ENCODE measurements at regions not wholly inside any gene's neighbourhood (a gene's known extent, or its start where the extent isn't known, plus 50 kb on each side); places are given as distances from the start of the nearest gene placed in this dataset.

GRCh38 chr14:40870252-40870651 lies 736.4 kb upstream of the LRFN5 start:
- Mint-ChIP-seq H3K27ac (no peak overlapping the region), H3K4me1 (no peaks in the 10 kb centered on the region), H3K9me3 (peaks cover 0 to 10% (median 2%) of the 10 kb centered on the region in 7 donors), H3K36me3 (no peaks in the 10 kb centered on the region), H3K4me3 (no peak overlapping the region), H3K27me3 (no peaks in the 10 kb centered on the region)
- DNase-seq (no peak), ATAC-seq (ENCODE audit: low read depth in 2 of 2) (no peak)

DNA sequence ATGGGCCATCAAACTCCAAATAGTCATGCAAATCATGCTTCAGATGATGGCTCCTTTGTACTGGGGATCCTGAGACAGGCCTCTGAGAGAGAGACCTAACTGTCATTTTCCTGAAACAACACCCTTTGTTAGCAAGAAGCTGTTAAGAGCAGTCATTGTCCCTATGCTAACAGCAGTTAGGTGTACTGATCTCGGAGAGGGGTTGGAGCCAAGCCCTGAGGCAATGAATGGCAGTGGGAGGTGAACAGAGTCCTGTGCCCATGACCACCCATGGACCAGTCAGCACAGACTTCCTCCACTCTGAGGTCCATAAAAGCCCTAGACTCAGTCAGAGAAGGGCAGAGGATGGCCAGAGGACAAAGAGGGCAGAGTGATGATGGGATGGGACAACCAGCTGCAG lies 747.6 kb upstream of the LRFN5 start:
- Mint-ChIP-seq H3K27ac (no peak overlapping the region), H3K4me1 (no peaks in the 10 kb centered on the region), H3K27me3 (no peaks in the 10 kb centered on the region), H3K9me3 (peaks cover 6 to 31% (median 14%) of the 10 kb centered on the region in 7 donors), H3K36me3 (peaks cover 0 to 6% of the 10 kb centered on the region in 2 donors), H3K4me3 (no peak overlapping the region)
- ATAC-seq (ENCODE audit: low read depth in 2 of 2): no peak
- no peak for DNase-seq

- ATAC-seq (ENCODE audit: low read depth in 2 of 2): no peak
- Mint-ChIP-seq H3K9me3 (peaks cover 5 to 23% (median 8%) of the 10 kb centered on the region in 7 donors), H3K27ac (no peak overlapping the region), H3K4me3 (no peak overlapping the region), H3K36me3 (peaks cover 0 to 6% of the 10 kb centered on the region in 2 donors), H3K4me1 (no peaks in the 10 kb centered on the region), H3K27me3 (no peaks in the 10 kb centered on the region)
- no peak for DNase-seq
These were observed 751.3 kb upstream of the LRFN5 start for GRCh38 chr14:40855343-40855742.

- ATAC-seq (ENCODE audit: low read depth in 2 of 2): no peak
- peaks cover 0 to 2% (median 0%) of the 10 kb centered on the region in 7 donors for H3K9me3 Mint-ChIP-seq
These were observed 756.5 kb upstream of the LRFN5 start for GRCh38 chr14:40850191-40850590.

DNA sequence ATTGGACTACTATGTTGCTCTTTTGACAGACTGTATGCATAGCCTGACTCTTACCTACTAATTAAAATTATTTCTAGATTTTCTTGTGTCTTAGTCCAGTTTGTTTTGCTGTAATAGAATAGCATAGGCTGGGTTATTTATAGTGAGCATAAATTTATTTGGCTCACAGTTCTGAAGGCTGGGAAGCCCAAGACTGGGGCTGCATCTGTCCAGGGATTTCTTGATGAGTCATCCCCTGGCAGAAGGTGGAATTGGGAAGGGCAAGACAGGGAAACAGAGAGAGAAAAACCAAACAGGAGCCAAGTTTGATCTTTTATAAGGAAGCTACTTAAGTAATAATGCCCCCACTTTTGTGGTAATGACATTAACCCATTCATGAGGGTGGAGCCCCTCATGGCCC lies 759.2 kb upstream of the LRFN5 start:
- ATAC-seq (ENCODE audit: low read depth in 2 of 2) (no peak), DNase-seq (no peak)
- H3K27me3 Mint-ChIP-seq: no peaks in the 10 kb centered on the region
- no peaks in the 10 kb centered on the region for H3K36me3 Mint-ChIP-seq
- no peaks in the 10 kb centered on the region for H3K4me1 Mint-ChIP-seq
- peak overlapping the region in 1 of 8 donors; percentile 7 for H3K4me3 Mint-ChIP-seq
- H3K27ac Mint-ChIP-seq: no peak overlapping the region
- H3K9me3 Mint-ChIP-seq: peaks cover 0 to 3% (median 0%) of the 10 kb centered on the region in 7 donors

More at GRCh38 chr14:40850191-40850590, 756.5 kb upstream of the LRFN5 start:
- no peak overlapping the region for H3K4me3 Mint-ChIP-seq
- H3K36me3 Mint-ChIP-seq: no peaks in the 10 kb centered on the region
- no peak for DNase-seq
- H3K27me3 Mint-ChIP-seq: no peaks in the 10 kb centered on the region
- H3K27ac Mint-ChIP-seq: no peak overlapping the region
- H3K4me1 Mint-ChIP-seq: no peaks in the 10 kb centered on the region

GRCh38 chr14:40842816-40843215 lies 763.9 kb upstream of the LRFN5 start:
- Mint-ChIP-seq H3K27ac (no peak overlapping the region), H3K36me3 (no peaks in the 10 kb centered on the region), H3K4me3 (no peak overlapping the region), H3K27me3 (no peaks in the 10 kb centered on the region), H3K9me3 (peaks cover 0 to 3% (median 0%) of the 10 kb centered on the region in 7 donors), H3K4me1 (no peaks in the 10 kb centered on the region)
- ATAC-seq (ENCODE audit: low read depth in 2 of 2): no peak
- no peak for DNase-seq

DNA sequence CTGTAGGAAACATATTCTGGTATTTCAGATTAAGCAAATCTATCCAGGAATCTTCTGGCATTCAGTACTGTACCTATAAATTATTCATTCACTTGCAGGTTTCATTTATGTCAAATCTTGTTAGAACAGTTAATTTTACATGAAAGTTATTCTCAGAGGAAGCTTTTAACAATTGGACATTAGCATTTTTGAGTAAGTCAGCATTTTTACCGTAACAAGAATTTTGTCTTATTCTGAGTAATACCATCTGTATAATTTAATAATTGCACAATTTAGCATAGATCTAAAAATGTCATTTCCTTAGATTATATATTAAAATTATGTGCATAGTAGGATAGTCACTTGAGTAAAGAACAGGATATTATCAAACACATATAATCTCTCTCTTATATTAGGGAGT lies 764.8 kb upstream of the LRFN5 start:
- Mint-ChIP-seq H3K4me1 (no peaks in the 10 kb centered on the region), H3K27me3 (no peaks in the 10 kb centered on the region)

GRCh38 chr14:40838601-40839000 lies 768.1 kb upstream of the LRFN5 start:
- Mint-ChIP-seq H3K27ac (no peak overlapping the region), H3K27me3 (no peaks in the 10 kb centered on the region), H3K36me3 (no peaks in the 10 kb centered on the region), H3K4me1 (no peaks in the 10 kb centered on the region), H3K9me3 (peaks cover 0 to 14% (median 1%) of the 10 kb centered on the region in 7 donors), H3K4me3 (no peak overlapping the region)
- no peak for ATAC-seq (ENCODE audit: low read depth in 2 of 2)
- no peak for DNase-seq

More for the DNA sequence above, 764.8 kb upstream of the LRFN5 start:
- DNase-seq: no peak
- Mint-ChIP-seq H3K9me3 (peaks cover 0 to 3% (median 0%) of the 10 kb centered on the region in 7 donors), H3K36me3 (no peaks in the 10 kb centered on the region), H3K27ac (no peak overlapping the region), H3K4me3 (no peak overlapping the region)
- ATAC-seq (ENCODE audit: low read depth in 2 of 2): no peak

DNA sequence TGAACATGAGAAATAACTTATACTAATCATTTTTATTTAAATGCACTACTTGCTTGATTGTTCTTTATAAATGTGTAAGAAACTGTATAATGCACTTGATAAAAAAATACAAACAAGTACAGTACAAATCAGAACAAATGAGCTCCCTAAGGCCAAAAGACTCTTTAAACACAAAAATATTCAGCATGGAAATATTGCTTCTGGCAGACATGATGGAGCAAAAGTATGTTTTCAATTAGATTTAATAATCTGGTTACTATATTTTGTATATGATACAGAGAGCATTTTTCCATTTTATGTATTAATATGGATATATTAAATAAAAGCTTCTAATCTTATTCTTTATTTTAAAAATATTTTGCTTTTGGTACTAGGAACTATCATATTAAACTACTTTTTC lies 800.2 kb upstream of the LRFN5 start:
- ATAC-seq (ENCODE audit: low read depth in 2 of 2): no peak
- Mint-ChIP-seq H3K9me3 (peaks cover 0 to 10% (median 2%) of the 10 kb centered on the region in 7 donors), H3K27me3 (no peaks in the 10 kb centered on the region), H3K36me3 (no peaks in the 10 kb centered on the region), H3K4me1 (no peaks in the 10 kb centered on the region), H3K4me3 (no peak overlapping the region), H3K27ac (no peak overlapping the region)
- DNase-seq: no peak

DNA sequence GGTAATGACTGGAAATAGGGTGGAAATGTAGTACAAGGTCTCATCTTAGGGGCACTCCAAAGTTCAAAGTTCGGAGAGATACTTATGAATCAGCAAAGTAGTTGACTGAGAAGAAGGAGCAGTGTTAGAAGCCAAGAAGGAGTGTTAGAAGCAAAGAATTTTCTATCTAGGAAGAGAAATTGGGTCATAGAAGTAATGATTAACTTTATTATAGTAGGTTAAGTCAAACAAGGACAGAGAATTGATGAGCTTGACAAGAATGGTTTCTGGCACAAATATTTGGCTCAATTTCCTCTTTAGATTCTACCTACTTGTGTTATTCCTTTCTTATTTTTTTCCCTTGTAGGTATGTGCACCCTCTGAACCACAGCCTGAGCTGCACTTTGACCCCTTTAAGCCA lies 810.5 kb upstream of the LRFN5 start:
- ATAC-seq (ENCODE audit: low read depth in 2 of 2): no peak
- H3K27me3 Mint-ChIP-seq: no peaks in the 10 kb centered on the region
- DNase-seq: no peak
- no peaks in the 10 kb centered on the region for H3K4me1 Mint-ChIP-seq
- H3K4me3 Mint-ChIP-seq: no peak overlapping the region
- H3K27ac Mint-ChIP-seq: no peak overlapping the region
- H3K36me3 Mint-ChIP-seq: no peaks in the 10 kb centered on the region
- H3K9me3 Mint-ChIP-seq: peaks cover 0 to 6% (median 4%) of the 10 kb centered on the region in 7 donors

DNA sequence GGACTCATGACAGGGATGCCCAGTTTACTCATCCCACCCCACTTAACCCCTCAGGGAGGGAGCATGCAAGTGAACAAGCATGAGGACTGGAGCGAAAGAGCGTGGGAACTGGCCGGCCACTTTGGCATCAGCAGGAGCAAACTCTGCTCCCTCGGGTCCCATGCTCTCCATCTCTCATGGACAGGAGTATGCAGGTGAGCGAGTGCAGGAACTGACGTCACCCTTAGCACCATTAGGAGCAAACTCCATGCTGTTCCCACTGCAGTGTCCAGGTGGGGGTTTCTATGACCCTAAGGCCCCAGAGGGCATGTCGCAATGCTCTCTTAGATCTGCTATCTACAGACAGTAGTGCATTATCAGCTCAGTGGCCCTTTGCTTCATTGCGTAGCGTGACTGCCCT lies 821.8 kb upstream of the LRFN5 start:
- Mint-ChIP-seq H3K27ac (no peak overlapping the region), H3K4me1 (no peaks in the 10 kb centered on the region), H3K9me3 (peaks cover 0 to 5% (median 2%) of the 10 kb centered on the region in 7 donors), H3K4me3 (no peak overlapping the region), H3K27me3 (no peaks in the 10 kb centered on the region), H3K36me3 (no peaks in the 10 kb centered on the region)
- no peak for ATAC-seq (ENCODE audit: low read depth in 2 of 2)
- no peak for DNase-seq

- Mint-ChIP-seq H3K4me1 (no peaks in the 10 kb centered on the region), H3K27ac (no peak overlapping the region), H3K9me3 (peaks cover 0 to 10% (median 2%) of the 10 kb centered on the region in 7 donors), H3K36me3 (no peaks in the 10 kb centered on the region), H3K4me3 (no peak overlapping the region), H3K27me3 (no peaks in the 10 kb centered on the region)
- no peak for ATAC-seq (ENCODE audit: low read depth in 2 of 2)
- no peak for DNase-seq
These were observed 844.0 kb upstream of the LRFN5 start for GRCh38 chr14:40762685-40763084.

DNA sequence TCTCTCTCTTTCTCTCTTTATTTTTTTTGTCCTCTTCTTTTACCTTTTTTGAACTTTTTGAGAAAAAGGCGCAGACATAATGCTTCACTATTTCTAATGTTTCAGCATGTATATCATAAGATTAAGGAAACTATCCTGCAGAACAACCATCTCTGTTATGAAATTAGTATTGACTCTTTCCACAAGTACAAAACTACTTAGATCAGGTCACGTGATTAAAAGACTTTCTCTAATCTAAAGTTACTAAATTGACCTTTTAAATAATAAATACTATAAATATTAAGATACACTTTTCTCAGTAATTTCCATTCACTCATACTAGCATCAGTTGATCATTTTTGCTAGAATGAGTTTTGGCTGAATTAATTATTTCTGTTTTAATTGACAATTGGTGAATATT lies 844.5 kb upstream of the LRFN5 start:
- H3K27me3 Mint-ChIP-seq: no peaks in the 10 kb centered on the region
- ATAC-seq (ENCODE audit: low read depth in 2 of 2) (no peak), DNase-seq (no peak)
- no peak overlapping the region for H3K4me3 Mint-ChIP-seq
- no peaks in the 10 kb centered on the region for H3K36me3 Mint-ChIP-seq
- H3K9me3 Mint-ChIP-seq: peaks cover 0 to 14% (median 2%) of the 10 kb centered on the region in 7 donors
- no peak overlapping the region for H3K27ac Mint-ChIP-seq
- no peaks in the 10 kb centered on the region for H3K4me1 Mint-ChIP-seq

- no peaks in the 10 kb centered on the region for H3K36me3 Mint-ChIP-seq
- H3K4me3 Mint-ChIP-seq: no peak overlapping the region
- H3K4me1 Mint-ChIP-seq: no peaks in the 10 kb centered on the region
- H3K9me3 Mint-ChIP-seq: peaks cover 4 to 18% (median 9%) of the 10 kb centered on the region in 7 donors
- H3K27me3 Mint-ChIP-seq: no peaks in the 10 kb centered on the region
- no peak for ATAC-seq (ENCODE audit: low read depth in 2 of 2)
- no peak for DNase-seq
- H3K27ac Mint-ChIP-seq: no peak overlapping the region
These were observed 846.0 kb upstream of the LRFN5 start for GRCh38 chr14:40760704-40761103.

- no peak for DNase-seq
- no peaks in the 10 kb centered on the region for H3K4me1 Mint-ChIP-seq
These were observed 848.6 kb upstream of the LRFN5 start for GRCh38 chr14:40758076-40758475.

More at GRCh38 chr14:40758076-40758475, 848.6 kb upstream of the LRFN5 start:
- no peaks in the 10 kb centered on the region for H3K27me3 Mint-ChIP-seq
- H3K36me3 Mint-ChIP-seq: no peaks in the 10 kb centered on the region
- ATAC-seq (ENCODE audit: low read depth in 2 of 2): no peak
- H3K27ac Mint-ChIP-seq: no peak overlapping the region
- no peak overlapping the region for H3K4me3 Mint-ChIP-seq
- peaks cover 5 to 30% (median 11%) of the 10 kb centered on the region in 7 donors for H3K9me3 Mint-ChIP-seq
